OCI-LY7 (cell line): ENCODE measurements at regions not wholly inside any gene's neighbourhood (a gene's known extent, or its start where the extent isn't known, plus 50 kb on each side); places are given as distances from the start of the nearest gene placed in this dataset.

Source experiments
- BruUV-seq: library from RNA; stranded (reverse); fragments of 400-500 nt; replicated peaks from 2 replicates; lab custom pipeline; 2021; lab: Mats Ljungman, UMichigan
- CTCF ChIA-PET: fragments of 300-600 bp; sonication (Branson Sonifier 250); formaldehyde crosslinking; loops from one replicate; lab custom pipeline; 2022; ENCODE audit warnings: antibody characterized with exemption; ENCODE audit not compliant: unreplicated experiment; lab: Charles Lee
- POLR2A ChIA-PET: fragments of 300-600 bp; sonication (Branson Sonifier 250); formaldehyde crosslinking; loops from one replicate; lab custom pipeline; 2022; ENCODE audit warnings: antibody characterized with exemption; lab: Charles Lee
- DNase-seq: peaks from one replicate; pipeline ENCODE4 v3.0.0-alpha.2; 2015; ENCODE audit warnings: low spot score
- H2AFZ ChIP-seq: fragments of 200-600 bp; sonication (generic), shearing (Covaris generic); 2 replicates; pipeline ENCODE4 v1.6.1; 2014; ENCODE audit warnings: mild to moderate bottlenecking, antibody characterized with exemption, low read length, moderate library complexity
- H3K27ac ChIP-seq: fragments of 200-600 bp; sonication (generic); 2 replicates; pipeline ENCODE4 v1.5.1; 2014; ENCODE audit warnings: mixed run types, low read depth, mild to moderate bottlenecking, moderate library complexity, low read length, inconsistent platforms; ENCODE audit not compliant: poor library complexity, severe bottlenecking
- H3K36me3 ChIP-seq: fragments of 200-600 bp; sonication (generic); 2 replicates; pipeline ENCODE4 v1.6.1; 2014; ENCODE audit warnings: mild to moderate bottlenecking, antibody characterized with exemption, low read length, moderate library complexity, mixed read lengths; ENCODE audit not compliant: insufficient read depth
- H3K4me1 ChIP-seq: fragments of 200-600 bp; sonication (generic); 2 replicates; pipeline ENCODE4 v1.5.1; 2014; ENCODE audit warnings: mild to moderate bottlenecking, low read length; ENCODE audit not compliant: insufficient read depth, poor library complexity, severe bottlenecking
- H3K4me2 ChIP-seq: fragments of 200-600 bp; sonication (generic); 2 replicates; pipeline ENCODE4 v1.6.1; 2014; ENCODE audit warnings: mild to moderate bottlenecking, low read length
- H3K4me3 ChIP-seq: fragments of 200-600 bp; sonication (generic); 2 replicates; pipeline ENCODE4 v1.5.1; 2014; ENCODE audit warnings: mild to moderate bottlenecking, low read depth, low read length; ENCODE audit not compliant: poor library complexity, severe bottlenecking
- H3K79me2 ChIP-seq: fragments of 200-600 bp; sonication (generic); 2 replicates; pipeline ENCODE4 v1.6.1; 2016; ENCODE audit warnings: low read depth, mild to moderate bottlenecking, low read length, moderate library complexity, mixed read lengths; ENCODE audit not compliant: insufficient read depth
- H3K9me2 ChIP-seq: fragments of 200-600 bp; sonication (generic); 2 replicates; pipeline ENCODE4 v1.6.1; 2016; ENCODE audit warnings: mild to moderate bottlenecking, low read length, mixed read lengths; ENCODE audit not compliant: insufficient read depth
- H3K9me3 ChIP-seq: fragments of 200-600 bp; sonication (generic); 2 replicates; pipeline ENCODE4 v1.6.1; 2014; ENCODE audit warnings: mild to moderate bottlenecking, mixed run types, low read length, mixed read lengths
- H4K20me1 ChIP-seq: fragments of 200-600 bp; sonication (generic); 2 replicates; pipeline ENCODE4 v1.6.1; 2014; ENCODE audit warnings: mild to moderate bottlenecking, antibody characterized with exemption, low read length, moderate library complexity, mixed read lengths; ENCODE audit not compliant: insufficient read depth
- EZH2phosphoT487 ChIP-seq: fragments of 200-600 bp; sonication (generic); IDR thresholded peaks from 2 replicates; pipeline ENCODE4 v1.6.1; 2018; ENCODE audit warnings: low read depth, borderline replicate concordance, mild to moderate bottlenecking, mixed run types, antibody characterized with exemption, low read length, moderate library complexity, mixed read lengths
- intact Hi-C: fragments of 100-400 bp; cut with micrococcal nuclease; formaldehyde crosslinking; loops from one replicate; pipeline ENCODE4 v1.10.0; 2022; ENCODE audit not compliant: unreplicated experiment
- TF ChIP-seq, protein P1 (sequence below): fragments of 200-600 bp; sonication (generic); conservative IDR thresholded peaks from 2 replicates; pipeline ENCODE4 v1.5.1; 2014; ENCODE audit warnings: mild to moderate bottlenecking, antibody characterized with exemption, low read length, moderate library complexity, mixed read lengths

GRCh38 chr6:85113934-85114580 lies 335.8 kb upstream of the NT5E start:
- intact Hi-C loops = no loop called here
- DNase-seq = no peak
- ChIA-PET POLR2A (interaction anchor here (0.6 kb wide), 1 partner anchor 550 kb away, joined by 3 read pairs; no protein-coding TSS in a partner anchor), CTCF (no interaction called here)
- Histone ChIP-seq H3K9me2 (no peaks in the 10 kb centered on the region), H3K79me2 (no peaks in the 10 kb centered on the region), H3K9me3 (no peaks in the 10 kb centered on the region), H3K4me2 (no peak overlapping the region), H4K20me1 (no peaks in the 10 kb centered on the region), H2AFZ (no peak overlapping the region), H3K4me3 (no peak overlapping the region), H3K36me3 (no peaks in the 10 kb centered on the region), H3K27ac (no peak overlapping the region), H3K4me1 (no peaks in the 10 kb centered on the region)
- TF ChIP-seq, protein P1, sequence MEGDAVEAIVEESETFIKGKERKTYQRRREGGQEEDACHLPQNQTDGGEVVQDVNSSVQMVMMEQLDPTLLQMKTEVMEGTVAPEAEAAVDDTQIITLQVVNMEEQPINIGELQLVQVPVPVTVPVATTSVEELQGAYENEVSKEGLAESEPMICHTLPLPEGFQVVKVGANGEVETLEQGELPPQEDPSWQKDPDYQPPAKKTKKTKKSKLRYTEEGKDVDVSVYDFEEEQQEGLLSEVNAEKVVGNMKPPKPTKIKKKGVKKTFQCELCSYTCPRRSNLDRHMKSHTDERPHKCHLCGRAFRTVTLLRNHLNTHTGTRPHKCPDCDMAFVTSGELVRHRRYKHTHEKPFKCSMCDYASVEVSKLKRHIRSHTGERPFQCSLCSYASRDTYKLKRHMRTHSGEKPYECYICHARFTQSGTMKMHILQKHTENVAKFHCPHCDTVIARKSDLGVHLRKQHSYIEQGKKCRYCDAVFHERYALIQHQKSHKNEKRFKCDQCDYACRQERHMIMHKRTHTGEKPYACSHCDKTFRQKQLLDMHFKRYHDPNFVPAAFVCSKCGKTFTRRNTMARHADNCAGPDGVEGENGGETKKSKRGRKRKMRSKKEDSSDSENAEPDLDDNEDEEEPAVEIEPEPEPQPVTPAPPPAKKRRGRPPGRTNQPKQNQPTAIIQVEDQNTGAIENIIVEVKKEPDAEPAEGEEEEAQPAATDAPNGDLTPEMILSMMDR = no peak
- TF ChIP-seq EZH2phosphoT487 = no peak
- no TSS peak for BruUV-seq

DNA sequence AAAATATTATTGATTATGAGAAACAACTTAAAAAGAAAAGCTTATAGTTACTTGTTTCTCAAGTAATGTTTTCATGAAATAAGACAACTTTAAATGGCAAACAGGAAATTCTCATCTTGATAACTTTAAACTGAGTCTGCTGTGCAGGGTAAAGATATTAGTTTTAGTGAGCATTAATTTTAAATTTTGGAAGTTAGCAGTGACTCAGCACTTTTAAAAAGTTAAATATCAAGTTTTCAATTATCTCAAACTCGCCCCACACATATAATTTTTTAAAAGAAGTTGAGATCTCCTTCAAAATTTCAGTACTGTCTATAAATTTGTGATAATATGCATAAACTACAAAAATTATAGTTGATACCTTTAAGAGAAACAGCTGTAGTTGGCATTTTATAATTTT lies 337.3 kb upstream of the NT5E start:
- Histone ChIP-seq H4K20me1 (no peaks in the 10 kb centered on the region), H2AFZ (no peak overlapping the region), H3K79me2 (no peaks in the 10 kb centered on the region), H3K36me3 (no peaks in the 10 kb centered on the region), H3K9me3 (no peaks in the 10 kb centered on the region), H3K4me3 (no peak overlapping the region), H3K9me2 (no peaks in the 10 kb centered on the region), H3K4me2 (no peak overlapping the region), H3K4me1 (no peaks in the 10 kb centered on the region), H3K27ac (no peak overlapping the region)
- DNase-seq = no peak
- POLR2A ChIA-PET = no interaction called here
- no TSS peak for BruUV-seq
- CTCF ChIA-PET = no interaction called here
- intact Hi-C loops = no loop called here
- TF ChIP-seq, protein P1 = no peak
- no peak for TF ChIP-seq EZH2phosphoT487

- Histone ChIP-seq H3K4me1 (no peaks in the 10 kb centered on the region), H4K20me1 (no peaks in the 10 kb centered on the region), H3K36me3 (no peaks in the 10 kb centered on the region), H2AFZ (no peak overlapping the region), H3K4me3 (no peak overlapping the region), H3K27ac (no peak overlapping the region), H3K4me2 (no peak overlapping the region), H3K79me2 (no peaks in the 10 kb centered on the region), H3K9me3 (no peaks in the 10 kb centered on the region), H3K9me2 (no peaks in the 10 kb centered on the region)
- BruUV-seq = no TSS peak
- TF ChIP-seq EZH2phosphoT487 = no peak
- TF ChIP-seq, protein P1 = no peak
- CTCF ChIA-PET = no interaction called here
- POLR2A ChIA-PET = no interaction called here
- intact Hi-C loops = no loop called here
- DNase-seq = no peak
Observed at GRCh38 chr6:85111481-85112011, 338.3 kb upstream of the NT5E start.
